Kidney tubule cell (primary cell): ENCODE measurements at regions not wholly inside any gene's neighbourhood (a gene's known extent, or its start where the extent isn't known, plus 50 kb on each side); places are given as distances from the start of the nearest gene placed in this dataset.

Source experiments
- DNase-seq: peaks from one replicate; pipeline ENCODE4 v3.0.0-alpha.2; 2018; ENCODE audit warnings: low spot score

DNA sequence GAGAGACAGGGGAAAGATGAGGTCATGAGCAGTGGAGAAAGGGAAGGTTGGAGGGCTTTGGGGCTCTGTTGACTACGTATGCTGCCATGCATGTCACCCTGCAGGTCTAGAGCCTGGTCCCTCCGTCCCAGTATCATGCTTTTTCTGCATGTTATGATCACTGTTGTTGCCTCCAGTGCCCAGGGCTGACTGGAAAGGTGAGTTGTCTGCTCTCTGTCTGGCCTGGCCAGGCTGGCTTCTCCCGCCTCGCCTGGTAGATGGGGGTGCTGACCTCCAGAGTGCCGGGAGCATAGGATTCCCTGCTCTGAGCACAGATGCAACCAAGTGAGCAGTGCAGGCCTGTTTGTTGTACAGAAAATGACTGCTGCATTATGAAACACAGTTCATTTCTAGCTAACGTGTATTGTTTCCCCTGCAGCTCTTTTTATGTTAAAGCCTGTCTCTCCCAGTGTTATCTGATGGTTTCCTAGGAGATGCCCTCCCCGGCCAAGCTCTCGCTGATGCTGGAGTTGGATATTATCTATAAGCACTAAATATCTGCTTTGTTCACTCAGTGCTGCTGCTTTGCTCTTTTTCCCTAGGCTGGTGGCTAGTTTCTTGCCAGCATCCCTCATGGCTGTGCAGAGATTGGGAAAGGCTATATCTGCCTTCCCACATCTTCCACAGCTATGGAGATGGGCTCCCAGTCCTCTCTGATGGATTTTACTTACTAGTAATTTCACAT lies 158.2 kb downstream of the TDRD15 start:
- DNase-seq = no peak

DNA sequence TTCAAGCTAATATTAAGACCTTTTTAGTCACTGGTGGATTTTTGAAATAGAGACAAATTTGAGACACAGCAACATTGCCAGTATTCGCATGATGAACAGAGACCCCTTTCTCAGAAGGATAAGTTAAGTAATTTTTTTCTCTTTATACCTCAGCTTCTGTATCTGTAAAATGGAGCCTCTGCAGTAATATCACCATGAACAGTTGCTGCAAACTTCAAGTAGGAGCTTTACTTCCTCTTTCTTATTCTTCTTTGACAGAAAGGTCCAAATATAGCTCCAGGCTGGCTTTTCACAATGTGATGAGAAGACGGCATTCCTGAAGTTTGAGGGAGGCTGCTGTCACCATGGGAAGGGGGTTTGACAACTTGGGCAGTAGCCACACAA lies 158.7 kb downstream of the TDRD15 start:
- DNase-seq = no peak

DNA sequence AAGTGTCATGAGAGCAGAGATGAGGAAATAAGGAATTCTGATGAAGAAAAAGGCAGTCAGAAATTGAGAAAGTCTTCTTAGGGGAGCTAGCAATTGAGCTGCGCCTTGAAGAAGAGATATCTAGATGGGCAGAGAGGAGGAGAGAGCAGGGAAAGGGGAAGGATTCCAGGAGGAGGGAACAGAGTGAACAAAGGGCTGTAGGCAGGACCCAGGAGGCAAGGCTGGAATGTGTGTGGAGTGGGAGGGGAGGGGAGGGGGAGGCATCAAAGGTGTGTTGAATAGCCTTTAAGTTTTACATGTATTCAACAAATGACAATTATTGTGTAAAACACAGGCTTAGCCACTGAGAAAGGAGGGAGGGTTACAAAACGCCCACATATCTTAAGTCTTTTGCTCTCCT lies 164.5 kb downstream of the TDRD15 start:
- DNase-seq = no peak

DNA sequence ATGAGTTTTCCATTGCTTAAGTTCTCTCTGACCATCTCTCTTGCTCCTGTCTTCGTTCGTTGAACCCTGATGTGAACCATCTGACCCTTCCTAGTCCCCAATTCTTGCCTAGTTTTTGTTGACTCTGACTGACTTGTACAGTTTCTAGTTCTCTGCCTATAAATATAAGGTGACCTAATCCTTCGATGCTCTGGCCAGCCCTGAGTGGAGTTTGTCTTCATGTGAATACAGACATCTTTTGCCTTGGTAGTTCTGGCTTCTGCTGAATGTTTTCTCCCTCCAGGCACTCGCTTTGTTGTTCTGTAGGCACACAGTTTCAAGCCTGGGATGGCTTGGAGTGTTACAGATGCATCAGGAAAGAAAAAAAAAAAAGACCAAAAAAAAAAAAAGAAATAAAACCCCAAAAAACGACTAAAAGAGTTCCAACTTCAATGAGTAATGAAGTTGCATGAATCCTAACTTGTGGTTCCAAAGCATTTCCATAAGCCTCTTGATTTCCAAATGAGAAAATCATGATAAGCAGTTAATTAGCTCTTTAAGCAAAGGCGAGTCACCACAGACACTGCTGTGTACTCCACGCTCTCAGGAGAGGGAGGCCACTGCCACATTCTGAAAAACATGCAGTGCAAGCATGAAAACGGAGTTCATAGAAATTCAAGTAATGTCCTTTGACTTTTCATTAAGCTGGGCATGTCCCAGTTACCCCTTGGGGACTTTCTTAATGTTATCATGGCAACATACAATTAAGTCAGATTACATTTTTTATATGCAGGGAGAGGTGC lies 165.2 kb downstream of the TDRD15 start:
- no peak for DNase-seq

DNA sequence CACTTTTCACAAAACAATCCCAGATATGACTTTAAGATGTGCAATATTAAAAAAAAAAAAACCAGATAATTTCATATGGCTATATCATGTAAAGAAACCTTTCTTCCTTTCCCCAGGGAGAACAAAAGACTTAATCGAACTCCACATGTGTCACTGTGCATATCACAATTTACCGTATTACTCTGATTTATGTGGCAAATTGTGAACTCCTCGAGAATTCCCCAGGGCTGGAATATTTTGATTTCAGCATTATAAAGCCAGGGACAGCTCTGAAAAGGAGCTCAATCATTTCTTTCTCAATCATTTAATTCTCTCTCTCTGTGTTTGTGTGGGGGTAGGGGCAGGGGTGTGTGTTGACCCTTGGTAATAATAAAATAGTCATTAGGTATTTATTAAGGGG lies 165.8 kb downstream of the TDRD15 start:
- DNase-seq = no peak

DNA sequence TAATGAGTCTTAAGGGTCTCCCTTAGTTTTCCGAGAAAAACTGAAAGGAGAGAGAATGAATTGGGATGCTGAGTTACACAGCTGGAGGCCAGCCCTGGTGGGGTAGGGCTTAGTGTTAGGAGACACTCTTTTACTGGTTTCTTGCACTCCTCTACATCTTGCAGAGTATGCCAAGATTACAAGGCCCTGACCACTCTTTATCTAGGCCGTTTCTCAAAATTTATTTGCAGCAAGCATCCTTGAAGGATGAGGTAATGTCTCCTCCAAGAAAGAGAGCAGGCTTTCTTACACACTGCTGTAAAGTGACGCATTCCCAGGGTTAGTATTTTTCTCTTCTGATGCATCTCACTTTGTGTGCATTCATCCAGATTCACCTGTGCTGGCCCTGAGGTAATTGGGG lies 166.2 kb downstream of the TDRD15 start:
- peak; percentile 53 for DNase-seq

DNA sequence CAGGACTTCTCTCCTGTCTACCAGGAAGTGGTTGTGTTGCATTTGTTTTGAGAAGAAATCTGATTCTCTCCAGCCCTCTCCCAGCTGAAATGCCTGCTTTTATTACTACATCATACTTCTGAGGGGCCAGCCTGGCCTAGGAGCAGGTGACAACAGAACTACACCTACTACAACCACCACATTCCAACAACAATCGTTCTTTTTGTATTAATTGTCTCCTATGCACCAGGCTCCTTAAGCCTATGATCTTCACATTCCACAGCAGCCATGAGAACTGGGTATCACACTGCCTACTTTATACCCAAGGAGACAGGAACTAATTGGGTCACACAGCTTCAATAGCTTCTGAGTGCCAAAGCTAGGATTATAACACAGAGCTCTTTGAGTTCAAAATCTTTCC lies 167.7 kb downstream of the TDRD15 start:
- DNase-seq = peak; percentile 10

DNA sequence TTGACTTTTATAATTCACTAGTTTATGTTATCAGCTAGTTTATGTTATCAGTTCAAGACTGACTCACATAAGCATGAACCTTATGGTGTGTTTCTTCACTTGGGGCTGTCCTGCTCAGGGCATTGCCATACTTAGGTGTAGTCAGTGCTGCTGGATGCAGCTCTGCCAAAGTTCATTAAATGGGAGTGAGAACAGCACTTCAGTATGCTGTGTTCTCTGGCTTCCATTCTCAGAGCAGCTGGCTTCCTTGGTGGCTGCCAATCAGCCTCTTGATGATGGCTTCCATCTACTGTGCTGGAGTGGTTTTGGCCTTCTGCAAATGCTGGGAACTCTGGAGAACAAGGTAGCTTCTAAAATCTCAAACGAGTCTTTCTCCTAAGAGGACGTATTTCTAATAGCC lies 170.7 kb downstream of the TDRD15 start:
- DNase-seq = no peak

DNA sequence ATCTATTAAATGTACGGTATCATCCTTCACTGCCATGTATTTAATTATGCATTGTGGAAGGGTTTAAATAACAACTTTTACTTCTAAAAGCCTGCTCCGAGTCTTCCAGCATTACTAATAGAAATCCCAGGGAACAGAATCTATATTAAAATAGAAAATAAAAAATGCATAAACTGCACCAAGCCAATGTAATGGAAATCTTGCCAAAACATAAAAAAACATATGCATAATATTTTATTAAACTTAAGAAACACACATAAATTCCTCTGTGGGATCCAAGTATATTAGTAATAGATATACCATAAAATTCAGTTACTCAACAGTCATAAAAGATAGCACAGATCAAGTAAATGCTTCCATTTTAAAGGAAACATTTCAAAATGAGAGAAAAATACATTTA lies 175.6 kb downstream of the TDRD15 start:
- DNase-seq = no peak

DNA sequence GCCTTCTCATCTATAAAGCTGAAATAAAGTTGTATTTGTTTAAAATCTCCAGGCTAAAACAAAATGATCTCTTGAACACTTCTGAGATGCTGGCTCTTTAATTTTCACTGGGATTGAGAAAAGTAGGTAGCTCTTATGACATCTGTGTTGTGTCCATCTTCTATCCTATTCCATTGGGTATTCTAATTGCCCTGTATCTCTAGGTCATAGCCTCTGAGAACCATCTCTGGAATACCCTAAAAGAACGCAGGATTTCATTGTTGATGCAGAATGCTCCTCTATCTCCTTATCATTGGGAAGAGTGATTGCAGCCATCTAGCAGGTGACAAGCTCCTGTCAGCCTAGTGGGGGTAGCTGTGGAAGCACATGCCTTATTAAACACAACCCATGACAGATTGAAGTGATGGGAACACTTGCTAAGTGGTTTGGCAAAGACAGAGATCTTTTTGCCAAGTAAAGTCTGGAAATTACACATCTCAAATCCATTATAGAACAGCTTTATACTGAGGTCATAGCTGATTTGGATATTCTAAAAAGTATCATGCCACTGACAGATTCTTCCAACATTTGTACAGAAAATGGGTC lies 178.2 kb downstream of the TDRD15 start:
- no peak for DNase-seq

DNA sequence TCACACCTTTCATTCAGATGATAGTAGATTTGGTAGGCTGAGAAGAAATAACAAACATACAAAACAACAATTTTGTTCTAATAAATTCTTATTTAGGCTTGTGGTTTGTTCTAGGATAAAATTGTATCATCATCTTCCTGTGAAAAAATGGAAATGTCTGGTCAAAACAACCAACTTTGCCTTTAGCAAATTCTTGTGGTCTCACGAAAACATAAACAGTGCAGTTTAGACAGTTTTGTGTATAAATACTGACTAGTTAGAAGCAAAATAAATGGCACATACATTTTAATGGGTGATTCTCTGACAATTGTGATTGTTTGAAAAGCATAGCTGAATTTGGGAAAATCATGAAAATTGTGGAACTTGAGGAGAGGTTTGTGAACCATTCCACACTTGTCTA lies 180.1 kb downstream of the TDRD15 start:
- no peak for DNase-seq

DNA sequence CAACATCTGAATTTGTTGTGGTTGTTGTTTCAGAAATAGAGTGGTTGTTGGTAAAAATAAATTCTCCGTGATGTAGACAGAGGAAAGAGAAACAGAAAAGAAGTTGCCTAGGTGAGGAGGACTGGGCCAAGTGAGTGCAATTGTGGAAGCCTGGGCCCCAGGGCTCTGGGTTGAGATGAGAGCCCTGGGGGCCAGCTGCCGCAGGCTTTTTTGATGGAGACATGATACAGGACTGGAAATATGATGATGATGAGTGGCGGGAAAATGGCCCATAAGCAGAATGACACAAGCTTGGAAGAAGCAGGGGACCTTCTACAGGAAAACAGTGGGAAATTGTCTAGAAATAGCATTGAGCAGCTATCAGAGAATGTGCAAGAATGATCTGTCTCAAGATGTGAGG lies 181.8 kb downstream of the TDRD15 start:
- DNase-seq = no peak

DNA sequence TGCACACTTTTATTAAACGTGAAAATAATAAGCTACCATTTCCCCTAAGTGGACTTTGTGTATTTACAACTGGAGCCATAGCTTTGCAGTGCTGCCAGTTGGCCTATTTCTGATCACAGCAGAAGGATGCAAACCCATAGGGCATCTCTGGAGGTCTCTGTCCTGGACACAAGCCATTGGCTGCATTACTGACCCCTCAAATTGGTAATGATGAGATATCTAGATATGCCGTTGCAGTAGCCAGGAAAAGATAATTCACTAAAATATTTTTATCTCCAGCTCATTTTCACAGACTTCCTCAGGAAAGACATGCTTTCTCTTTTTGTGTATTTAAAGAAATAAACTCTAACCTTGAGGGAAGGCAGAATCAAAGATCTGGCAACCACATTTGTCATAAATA lies 182.5 kb downstream of the TDRD15 start:
- DNase-seq = no peak

DNA sequence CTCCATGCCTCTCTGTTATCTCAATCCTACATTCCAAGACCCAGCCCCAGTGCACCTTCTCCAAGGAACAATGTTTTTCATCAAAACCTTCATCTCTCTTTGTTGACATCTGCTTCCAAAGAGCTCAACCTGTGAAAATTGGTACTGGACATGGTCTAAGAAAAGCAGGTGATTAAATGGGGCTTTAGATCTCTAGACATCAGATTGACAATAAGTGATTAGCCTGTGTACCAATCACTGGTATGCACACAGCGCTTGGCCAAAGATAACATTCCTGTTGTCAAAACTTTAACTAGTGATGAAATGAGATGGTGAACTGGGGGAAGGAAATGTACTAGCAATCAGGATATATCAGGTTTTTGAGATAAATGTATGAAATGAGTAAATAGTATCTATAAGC lies 183.3 kb downstream of the TDRD15 start:
- no peak for DNase-seq

DNA sequence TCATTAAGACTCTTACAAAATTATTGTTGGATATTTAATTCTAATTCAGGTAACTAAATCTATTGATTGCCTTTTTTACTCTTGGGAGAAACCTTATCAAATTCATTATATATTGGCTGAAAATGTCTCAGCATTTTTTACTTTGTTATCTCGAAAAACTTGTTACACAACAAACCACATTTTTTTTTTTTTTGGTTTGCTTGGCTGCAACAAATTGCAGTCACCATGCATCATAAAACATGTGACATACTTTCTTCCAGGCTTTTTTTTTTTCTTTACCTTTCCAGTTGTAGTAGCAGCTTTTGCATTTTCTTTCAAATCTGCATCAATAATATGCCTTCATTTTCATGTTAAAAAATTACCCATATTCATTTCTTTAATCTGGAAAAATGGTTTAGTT lies 186.7 kb downstream of the TDRD15 start:
- DNase-seq = no peak

DNA sequence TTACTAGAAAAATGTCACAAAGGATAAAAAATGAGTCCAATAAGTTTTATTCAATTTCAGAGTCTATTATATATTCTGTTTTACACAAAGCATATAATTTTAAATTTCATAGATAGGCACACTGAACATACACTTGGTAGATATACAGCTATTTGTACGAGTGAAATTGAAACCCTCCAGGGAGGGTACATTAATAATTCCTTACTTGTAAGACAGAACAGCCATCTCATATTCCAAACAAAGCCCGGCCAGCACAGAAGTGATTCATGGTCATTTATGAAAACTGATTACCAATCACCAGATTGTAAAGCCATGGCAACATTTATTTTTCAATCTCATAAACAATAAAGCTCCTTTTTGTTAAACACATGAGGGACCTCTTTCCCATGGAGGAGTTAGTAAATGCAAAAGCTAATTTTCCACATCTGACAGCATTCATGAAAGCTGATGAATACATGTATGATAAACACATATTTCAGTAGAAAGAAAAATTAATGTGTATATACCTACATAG lies 190.6 kb downstream of the TDRD15 start:
- DNase-seq = no peak

DNA sequence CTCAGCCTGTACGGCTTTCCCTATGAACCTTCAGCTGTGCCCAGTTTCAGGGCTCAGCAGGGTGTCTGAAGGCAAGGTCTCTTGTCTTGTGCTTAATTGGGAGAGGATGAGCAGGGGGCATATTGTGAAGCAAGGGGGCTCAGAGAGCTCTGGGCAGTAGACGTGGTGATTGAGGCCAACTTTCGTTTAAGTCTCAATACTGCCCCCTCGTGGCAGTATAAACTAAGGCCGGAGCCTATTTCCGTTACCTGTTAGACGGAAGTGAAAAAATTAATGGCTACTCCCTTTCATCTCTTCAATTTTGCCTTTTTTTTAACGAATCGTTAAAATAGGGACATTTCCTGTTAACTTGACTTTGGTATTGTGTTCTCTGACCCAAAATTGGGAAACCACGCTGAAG lies 193.4 kb downstream of the TDRD15 start:
- DNase-seq = peak; percentile 65

DNA sequence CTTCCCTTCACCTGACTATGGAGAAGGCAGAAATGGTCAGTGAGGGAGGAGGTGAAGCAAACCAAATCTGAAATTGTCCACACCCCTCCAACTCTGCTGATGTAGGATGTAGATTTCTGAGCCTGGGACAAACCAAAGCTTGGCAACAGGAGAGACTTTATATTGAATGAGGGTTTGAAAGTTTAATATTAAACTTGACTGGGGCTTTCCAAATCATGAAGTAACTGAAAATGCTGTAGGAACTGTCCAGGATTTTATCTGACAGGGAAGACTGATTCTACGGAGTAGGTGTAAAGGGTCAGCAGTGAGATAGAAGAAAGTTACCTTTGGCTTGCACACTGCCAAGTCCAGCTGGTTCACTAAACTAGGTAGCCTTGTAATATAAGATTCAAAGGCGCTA lies 194.5 kb downstream of the TDRD15 start:
- DNase-seq = peak; percentile 45

DNA sequence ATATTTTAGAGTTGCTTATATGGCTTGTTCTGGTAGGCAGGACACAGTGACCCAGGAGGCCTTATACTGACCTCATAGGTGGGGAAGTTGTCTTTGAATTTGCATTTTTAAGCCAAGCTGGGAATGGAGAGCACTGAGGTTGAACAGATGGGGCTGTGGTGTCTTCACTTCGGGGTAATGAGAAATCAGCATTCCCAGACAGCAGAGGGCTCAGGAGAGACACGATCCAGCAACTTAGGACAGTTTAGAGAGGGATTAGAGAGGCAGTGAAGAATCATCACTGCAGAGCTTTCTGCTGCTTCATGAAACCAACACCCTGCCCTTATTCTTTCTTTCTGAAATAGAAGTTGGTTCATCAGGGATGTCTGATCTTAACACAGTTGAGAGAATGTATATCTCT lies 202.4 kb downstream of the TDRD15 start:
- no peak for DNase-seq

DNA sequence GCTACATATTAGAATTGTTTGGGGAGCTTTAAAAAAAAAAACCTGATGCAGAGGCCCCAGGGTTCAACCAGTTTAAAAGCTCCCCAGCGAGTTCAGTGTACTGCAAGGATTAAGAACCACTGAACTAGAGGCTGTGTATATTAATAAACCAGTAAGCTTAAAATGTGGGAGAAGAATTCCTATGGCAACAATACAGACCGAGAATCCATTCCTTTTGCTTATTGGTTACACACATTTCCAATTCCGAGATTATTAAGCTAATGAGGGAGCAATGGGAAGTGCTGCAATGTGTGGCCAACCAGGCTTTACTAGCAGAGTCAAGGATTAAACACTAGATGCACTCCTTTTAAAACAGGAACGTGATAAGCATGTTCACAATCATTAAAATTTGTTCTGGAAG lies 204.4 kb downstream of the TDRD15 start:
- DNase-seq = no peak

DNA sequence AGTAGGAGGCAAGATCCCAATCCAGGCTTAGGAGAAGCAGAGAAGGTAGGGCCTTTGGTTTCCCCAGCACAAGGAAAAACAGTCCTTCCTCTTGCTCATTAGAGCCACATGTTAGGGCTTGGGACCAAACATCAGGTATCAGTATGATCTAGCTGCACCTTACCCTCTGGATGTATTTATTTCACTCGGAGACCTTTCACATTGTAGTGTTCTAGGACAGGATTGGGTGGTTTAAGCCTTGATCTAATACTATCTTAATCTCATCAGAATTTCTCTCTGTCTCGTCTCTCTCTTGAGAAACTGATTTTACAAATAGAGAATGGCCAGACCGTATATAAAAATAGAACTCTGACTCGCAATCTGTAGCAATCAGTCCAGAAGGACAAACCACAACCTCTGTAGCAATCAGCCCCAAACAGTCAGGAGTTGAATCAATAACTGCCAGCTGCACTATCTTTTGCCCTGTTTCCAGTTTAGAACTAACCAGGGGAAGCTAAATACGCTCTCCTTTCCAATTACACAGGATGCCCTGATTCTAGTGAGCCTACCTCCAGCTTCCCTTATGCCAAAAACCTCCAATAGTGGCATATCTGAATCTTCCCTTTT lies 207.1 kb downstream of the TDRD15 start:
- peak; percentile 16 for DNase-seq

DNA sequence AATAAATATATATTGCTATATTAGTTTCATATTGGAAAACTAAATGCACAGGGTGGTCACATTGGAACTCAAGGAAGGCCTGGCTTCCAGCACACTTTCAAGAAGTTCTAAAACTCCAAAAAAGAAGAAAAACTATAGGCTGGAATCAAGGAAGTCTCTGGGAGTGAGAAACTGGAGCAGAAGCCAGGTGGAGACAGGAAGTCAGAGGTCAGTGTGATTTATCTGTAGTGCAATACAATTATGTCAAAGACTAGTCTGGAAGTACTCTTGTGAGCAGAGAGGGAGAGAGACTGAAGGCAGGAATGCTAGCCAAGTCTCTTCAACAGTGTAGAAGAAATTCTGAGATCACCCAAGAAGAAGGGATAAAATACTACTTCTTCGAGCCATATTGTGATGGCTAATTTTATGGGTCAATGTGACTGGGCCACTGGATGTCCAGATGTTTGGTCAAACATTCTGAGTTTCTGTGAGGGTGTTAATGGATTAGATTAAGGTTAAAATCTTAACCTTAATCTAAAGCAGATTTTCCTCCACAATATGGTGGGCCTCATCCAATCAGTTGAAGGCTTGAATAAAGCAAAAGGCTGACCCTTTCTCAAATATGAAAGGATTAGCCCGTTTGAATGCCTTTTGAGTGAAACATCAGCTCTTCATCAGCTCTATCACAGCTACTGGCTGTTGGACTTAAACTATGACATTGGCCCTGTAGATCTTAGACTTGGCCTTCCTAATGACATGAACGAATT lies 208.0 kb downstream of the TDRD15 start:
- no peak for DNase-seq
